GM23338 (cell line): ENCODE measurements at regions not wholly inside any gene's neighbourhood (a gene's known extent, or its start where the extent isn't known, plus 50 kb on each side); places are given as distances from the start of the nearest gene placed in this dataset.

ENCODE experiments used
- CREB1 ChIP-seq: fragments of 250-450 bp; sonication (Bioruptor Pico); IDR thresholded peaks from 2 replicates; pipeline ENCODE4 v1.5.0; 2020; ENCODE audit warnings: low read depth, mild to moderate bottlenecking, moderate library complexity
- EZH2 ChIP-seq: fragments of 200-600 bp; sonication (generic); IDR thresholded peaks from one replicate; pipeline ENCODE4 v1.8.0; 2017; ENCODE audit warnings: antibody characterized with exemption, mild to moderate bottlenecking, low read depth; ENCODE audit not compliant: unreplicated experiment
- EZH2phosphoT487 ChIP-seq: fragments of 200-600 bp; sonication (generic); IDR thresholded peaks from one replicate; pipeline ENCODE4 v1.8.1; 2018; ENCODE audit warnings: antibody characterized with exemption; ENCODE audit not compliant: unreplicated experiment
- JUNB ChIP-seq: IDR thresholded peaks from one replicate; pipeline ENCODE4 v1.6.1; 2016; ENCODE audit warnings: antibody characterized with exemption; ENCODE audit not compliant: unreplicated experiment
- NANOG ChIP-seq: IDR thresholded peaks from 2 replicates; pipeline ENCODE4 v1.6.1; 2016; ENCODE audit warnings: antibody characterized with exemption, borderline replicate concordance
- POLR2AphosphoS5 ChIP-seq: IDR thresholded peaks from 2 replicates; pipeline ENCODE4 v1.6.1; 2016; ENCODE audit warnings: antibody characterized with exemption, low read depth
- ZNF114 ChIP-seq: fragments of 250-450 bp; sonication (Bioruptor Pico); IDR thresholded peaks from 2 replicates; pipeline ENCODE4 v1.5.0; 2020; ENCODE audit warnings: mild to moderate bottlenecking, moderate library complexity
- ZNF331 ChIP-seq: fragments of 250-450 bp; sonication (Bioruptor Pico); IDR thresholded peaks from 2 replicates; pipeline ENCODE4 v1.5.0; 2020; ENCODE audit warnings: low read depth, mild to moderate bottlenecking, moderate library complexity
- TF ChIP-seq, protein P1 (sequence below), 2 experiments: fragments of 200-600 bp in 1 of 2; sonication (generic) in 1 of 2; conservative IDR thresholded peaks; 2 replicates each; pipeline versions ENCODE4 v1.5.1 to v1.6.1; 2016 to 2017; ENCODE audit warnings: antibody characterized with exemption in 2 of 2, low read depth in 2 of 2, mild to moderate bottlenecking in 2 of 2, moderate library complexity in 1 of 2
- TF ChIP-seq, protein P2 (sequence below): IDR thresholded peaks from one replicate; pipeline ENCODE4 v1.6.1; 2018; ENCODE audit warnings: antibody characterized with exemption; ENCODE audit not compliant: unreplicated experiment
- TF ChIP-seq, protein P3 (sequence below): fragments of 250-450 bp; sonication (Bioruptor Pico); IDR thresholded peaks from 2 replicates; pipeline ENCODE4 v1.5.0; 2020; ENCODE audit warnings: mild to moderate bottlenecking, moderate library complexity
- TF ChIP-seq, protein P4 (sequence below): IDR thresholded peaks from 2 replicates; pipeline ENCODE4 v1.6.1; 2016; ENCODE audit warnings: antibody characterized with exemption

DNA sequence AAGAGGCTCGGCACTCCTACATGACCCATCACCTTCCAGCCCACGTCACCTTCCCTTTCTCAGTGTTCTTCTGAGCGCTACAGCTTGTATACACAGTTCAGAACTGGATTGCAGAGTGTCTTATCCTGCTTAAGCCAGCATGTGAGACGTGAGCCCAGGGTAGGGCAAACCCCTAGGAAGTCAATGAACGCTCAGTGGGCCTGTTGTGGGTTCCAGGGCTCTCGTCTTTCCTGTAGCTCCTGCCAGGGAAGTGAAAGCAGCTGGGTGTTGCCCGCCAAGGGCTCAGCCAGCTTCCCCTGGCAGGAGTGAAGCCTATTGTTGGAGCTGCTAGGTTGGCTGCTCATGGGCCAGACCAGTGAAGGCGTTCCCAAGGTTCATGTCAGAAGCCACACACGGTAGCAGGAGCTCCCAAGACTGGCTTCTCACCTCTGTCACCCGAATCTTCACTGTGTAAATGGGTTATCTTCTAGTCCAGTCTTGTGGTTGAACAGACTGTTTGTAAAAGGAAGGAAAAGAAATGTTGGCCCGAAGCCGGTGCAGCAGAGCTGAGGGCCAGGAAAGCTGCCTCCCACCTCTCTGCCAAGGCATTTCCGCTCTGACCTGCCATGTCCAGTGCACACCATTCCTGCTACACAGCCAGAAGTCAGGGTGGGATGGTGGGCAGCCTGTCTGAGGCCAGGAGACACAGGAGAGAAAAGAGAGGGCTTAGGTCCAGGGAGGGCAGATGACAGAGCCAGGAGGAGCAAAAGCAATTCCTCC, 69.6 kb upstream of the RMDN2 start:
- TF ChIP-seq, protein P1, sequence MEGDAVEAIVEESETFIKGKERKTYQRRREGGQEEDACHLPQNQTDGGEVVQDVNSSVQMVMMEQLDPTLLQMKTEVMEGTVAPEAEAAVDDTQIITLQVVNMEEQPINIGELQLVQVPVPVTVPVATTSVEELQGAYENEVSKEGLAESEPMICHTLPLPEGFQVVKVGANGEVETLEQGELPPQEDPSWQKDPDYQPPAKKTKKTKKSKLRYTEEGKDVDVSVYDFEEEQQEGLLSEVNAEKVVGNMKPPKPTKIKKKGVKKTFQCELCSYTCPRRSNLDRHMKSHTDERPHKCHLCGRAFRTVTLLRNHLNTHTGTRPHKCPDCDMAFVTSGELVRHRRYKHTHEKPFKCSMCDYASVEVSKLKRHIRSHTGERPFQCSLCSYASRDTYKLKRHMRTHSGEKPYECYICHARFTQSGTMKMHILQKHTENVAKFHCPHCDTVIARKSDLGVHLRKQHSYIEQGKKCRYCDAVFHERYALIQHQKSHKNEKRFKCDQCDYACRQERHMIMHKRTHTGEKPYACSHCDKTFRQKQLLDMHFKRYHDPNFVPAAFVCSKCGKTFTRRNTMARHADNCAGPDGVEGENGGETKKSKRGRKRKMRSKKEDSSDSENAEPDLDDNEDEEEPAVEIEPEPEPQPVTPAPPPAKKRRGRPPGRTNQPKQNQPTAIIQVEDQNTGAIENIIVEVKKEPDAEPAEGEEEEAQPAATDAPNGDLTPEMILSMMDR (conservative IDR thresholded peaks at IDR 0.05; ENCODE audit: low read depth in 2 of 2) = no peak
- TF ChIP-seq ZNF114 (CRISPR knock-in tag) (no peak), CREB1 (CRISPR knock-in tag) (no peak), EZH2 (no peak), EZH2phosphoT487 (no peak), POLR2AphosphoS5 (no peak), JUNB (no peak), NANOG (no peak), ZNF331 (CRISPR knock-in tag) (no peak)
- TF ChIP-seq, protein P2, sequence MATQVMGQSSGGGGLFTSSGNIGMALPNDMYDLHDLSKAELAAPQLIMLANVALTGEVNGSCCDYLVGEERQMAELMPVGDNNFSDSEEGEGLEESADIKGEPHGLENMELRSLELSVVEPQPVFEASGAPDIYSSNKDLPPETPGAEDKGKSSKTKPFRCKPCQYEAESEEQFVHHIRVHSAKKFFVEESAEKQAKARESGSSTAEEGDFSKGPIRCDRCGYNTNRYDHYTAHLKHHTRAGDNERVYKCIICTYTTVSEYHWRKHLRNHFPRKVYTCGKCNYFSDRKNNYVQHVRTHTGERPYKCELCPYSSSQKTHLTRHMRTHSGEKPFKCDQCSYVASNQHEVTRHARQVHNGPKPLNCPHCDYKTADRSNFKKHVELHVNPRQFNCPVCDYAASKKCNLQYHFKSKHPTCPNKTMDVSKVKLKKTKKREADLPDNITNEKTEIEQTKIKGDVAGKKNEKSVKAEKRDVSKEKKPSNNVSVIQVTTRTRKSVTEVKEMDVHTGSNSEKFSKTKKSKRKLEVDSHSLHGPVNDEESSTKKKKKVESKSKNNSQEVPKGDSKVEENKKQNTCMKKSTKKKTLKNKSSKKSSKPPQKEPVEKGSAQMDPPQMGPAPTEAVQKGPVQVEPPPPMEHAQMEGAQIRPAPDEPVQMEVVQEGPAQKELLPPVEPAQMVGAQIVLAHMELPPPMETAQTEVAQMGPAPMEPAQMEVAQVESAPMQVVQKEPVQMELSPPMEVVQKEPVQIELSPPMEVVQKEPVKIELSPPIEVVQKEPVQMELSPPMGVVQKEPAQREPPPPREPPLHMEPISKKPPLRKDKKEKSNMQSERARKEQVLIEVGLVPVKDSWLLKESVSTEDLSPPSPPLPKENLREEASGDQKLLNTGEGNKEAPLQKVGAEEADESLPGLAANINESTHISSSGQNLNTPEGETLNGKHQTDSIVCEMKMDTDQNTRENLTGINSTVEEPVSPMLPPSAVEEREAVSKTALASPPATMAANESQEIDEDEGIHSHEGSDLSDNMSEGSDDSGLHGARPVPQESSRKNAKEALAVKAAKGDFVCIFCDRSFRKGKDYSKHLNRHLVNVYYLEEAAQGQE = no peak
- TF ChIP-seq, protein P3, sequence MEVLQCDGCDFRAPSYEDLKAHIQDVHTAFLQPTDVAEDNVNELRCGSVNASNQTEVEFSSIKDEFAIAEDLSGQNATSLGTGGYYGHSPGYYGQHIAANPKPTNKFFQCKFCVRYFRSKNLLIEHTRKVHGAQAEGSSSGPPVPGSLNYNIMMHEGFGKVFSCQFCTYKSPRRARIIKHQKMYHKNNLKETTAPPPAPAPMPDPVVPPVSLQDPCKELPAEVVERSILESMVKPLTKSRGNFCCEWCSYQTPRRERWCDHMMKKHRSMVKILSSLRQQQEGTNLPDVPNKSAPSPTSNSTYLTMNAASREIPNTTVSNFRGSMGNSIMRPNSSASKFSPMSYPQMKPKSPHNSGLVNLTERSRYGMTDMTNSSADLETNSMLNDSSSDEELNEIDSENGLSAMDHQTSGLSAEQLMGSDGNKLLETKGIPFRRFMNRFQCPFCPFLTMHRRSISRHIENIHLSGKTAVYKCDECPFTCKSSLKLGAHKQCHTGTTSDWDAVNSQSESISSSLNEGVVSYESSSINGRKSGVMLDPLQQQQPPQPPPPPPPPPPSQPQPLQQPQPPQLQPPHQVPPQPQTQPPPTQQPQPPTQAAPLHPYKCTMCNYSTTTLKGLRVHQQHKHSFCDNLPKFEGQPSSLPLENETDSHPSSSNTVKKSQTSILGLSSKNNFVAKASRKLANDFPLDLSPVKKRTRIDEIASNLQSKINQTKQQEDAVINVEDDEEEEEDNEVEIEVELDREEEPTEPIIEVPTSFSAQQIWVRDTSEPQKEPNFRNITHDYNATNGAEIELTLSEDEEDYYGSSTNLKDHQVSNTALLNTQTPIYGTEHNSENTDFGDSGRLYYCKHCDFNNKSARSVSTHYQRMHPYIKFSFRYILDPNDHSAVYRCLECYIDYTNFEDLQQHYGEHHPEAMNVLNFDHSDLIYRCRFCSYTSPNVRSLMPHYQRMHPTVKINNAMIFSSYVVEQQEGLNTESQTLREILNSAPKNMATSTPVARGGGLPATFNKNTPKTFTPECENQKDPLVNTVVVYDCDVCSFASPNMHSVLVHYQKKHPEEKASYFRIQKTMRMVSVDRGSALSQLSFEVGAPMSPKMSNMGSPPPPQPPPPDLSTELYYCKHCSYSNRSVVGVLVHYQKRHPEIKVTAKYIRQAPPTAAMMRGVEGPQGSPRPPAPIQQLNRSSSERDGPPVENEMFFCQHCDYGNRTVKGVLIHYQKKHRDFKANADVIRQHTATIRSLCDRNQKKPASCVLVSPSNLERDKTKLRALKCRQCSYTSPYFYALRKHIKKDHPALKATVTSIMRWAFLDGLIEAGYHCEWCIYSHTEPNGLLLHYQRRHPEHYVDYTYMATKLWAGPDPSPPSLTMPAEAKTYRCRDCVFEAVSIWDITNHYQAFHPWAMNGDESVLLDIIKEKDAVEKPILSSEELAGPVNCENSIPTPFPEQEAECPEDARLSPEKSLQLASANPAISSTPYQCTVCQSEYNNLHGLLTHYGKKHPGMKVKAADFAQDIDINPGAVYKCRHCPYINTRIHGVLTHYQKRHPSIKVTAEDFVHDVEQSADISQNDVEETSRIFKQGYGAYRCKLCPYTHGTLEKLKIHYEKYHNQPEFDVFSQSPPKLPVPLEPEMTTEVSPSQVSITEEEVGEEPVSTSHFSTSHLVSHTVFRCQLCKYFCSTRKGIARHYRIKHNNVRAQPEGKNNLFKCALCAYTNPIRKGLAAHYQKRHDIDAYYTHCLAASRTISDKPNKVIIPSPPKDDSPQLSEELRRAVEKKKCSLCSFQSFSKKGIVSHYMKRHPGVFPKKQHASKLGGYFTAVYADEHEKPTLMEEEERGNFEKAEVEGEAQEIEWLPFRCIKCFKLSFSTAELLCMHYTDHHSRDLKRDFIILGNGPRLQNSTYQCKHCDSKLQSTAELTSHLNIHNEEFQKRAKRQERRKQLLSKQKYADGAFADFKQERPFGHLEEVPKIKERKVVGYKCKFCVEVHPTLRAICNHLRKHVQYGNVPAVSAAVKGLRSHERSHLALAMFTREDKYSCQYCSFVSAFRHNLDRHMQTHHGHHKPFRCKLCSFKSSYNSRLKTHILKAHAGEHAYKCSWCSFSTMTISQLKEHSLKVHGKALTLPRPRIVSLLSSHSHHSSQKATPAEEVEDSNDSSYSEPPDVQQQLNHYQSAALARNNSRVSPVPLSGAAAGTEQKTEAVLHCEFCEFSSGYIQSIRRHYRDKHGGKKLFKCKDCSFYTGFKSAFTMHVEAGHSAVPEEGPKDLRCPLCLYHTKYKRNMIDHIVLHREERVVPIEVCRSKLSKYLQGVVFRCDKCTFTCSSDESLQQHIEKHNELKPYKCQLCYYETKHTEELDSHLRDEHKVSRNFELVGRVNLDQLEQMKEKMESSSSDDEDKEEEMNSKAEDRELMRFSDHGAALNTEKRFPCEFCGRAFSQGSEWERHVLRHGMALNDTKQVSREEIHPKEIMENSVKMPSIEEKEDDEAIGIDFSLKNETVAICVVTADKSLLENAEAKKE (CRISPR knock-in tag) = no peak
- TF ChIP-seq, protein P4, sequence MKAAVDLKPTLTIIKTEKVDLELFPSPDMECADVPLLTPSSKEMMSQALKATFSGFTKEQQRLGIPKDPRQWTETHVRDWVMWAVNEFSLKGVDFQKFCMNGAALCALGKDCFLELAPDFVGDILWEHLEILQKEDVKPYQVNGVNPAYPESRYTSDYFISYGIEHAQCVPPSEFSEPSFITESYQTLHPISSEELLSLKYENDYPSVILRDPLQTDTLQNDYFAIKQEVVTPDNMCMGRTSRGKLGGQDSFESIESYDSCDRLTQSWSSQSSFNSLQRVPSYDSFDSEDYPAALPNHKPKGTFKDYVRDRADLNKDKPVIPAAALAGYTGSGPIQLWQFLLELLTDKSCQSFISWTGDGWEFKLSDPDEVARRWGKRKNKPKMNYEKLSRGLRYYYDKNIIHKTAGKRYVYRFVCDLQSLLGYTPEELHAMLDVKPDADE = no peak
